GM12864 (cell line): ENCODE measurements at regions not wholly inside any gene's neighbourhood (a gene's known extent, or its start where the extent isn't known, plus 50 kb on each side); places are given as distances from the start of the nearest gene placed in this dataset.
A peak's percentile ranks its signal among the peaks of the same experiment; 100 is the strongest.
"Not testable (repeated sequence)": the region's sequence is repeated elsewhere in the genome, so short reads cannot be mapped to it uniquely, and the experiment has no call there.

Source experiments
- DNase-seq: peaks from one replicate; pipeline ENCODE4 v3.0.0-alpha.2; 2011; ENCODE audit warnings: low read depth
- H3K4me3 ChIP-seq: 2 replicates; pipeline ENCODE4 v1.5.1; 2011; ENCODE audit warnings: mild to moderate bottlenecking, low read depth, low read length, control low read depth
- CTCF ChIP-seq: IDR thresholded peaks from 2 replicates; pipeline ENCODE4 v1.5.1; 2011; ENCODE audit warnings: low read depth, mild to moderate bottlenecking, moderate library complexity, low read length, control low read depth, inconsistent platforms; ENCODE audit errors: missing control alignments

GRCh38 chr6:3913958-3914337, 64.8 kb downstream of the FAM50B start:
- no peak for TF ChIP-seq CTCF
- no peak overlapping the region for H3K4me3 ChIP-seq
- DNase-seq, result no peak

- peak; percentile 2 for DNase-seq
These were observed 66.1 kb downstream of the FAM50B start for GRCh38 chr6:3915076-3915791.

DNA sequence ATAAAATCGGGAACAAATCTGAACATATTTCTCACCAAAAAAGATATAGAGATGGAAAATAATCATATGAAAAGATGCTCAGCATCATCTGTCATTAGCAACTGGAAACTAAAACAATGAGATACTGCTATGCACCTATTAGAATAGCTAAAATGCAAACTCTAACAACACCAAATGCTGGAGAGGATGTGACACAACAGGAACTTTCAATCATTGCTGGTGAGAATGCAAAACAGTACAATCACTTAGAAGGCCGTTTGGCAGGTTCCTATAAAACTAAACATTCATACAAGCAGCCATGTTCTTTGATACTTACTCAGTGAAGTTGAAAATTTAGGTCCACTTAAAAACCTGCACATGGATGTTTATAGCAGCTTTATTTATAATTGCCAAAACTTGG, 67.0 kb downstream of the FAM50B start:
- DNase-seq, result no peak
- H3K4me3 ChIP-seq, result no peak overlapping the region
- no peak for TF ChIP-seq CTCF

More at GRCh38 chr6:3915076-3915791, 66.1 kb downstream of the FAM50B start:
- H3K4me3 ChIP-seq, result no peak overlapping the region
- TF ChIP-seq CTCF, result no peak

DNA sequence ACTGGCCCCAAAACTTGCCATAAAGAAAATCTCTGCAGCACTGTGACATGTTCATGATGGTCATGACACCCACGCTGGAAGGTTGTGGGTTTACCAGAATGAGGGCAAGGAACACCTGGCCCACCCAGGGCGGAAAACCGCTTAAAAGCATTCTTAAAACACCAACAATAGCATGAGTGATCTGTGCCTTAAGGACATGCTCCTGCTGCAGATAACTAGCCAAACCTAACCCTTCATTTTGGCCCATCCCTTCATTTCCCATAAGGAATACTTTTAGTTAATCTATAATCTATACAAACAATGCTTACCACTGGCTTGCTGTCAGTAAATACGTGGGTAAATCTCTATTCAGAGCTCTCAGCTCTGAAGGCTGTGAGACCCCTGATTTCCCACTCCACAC, 67.6 kb downstream of the FAM50B start:
- DNase-seq, H3K4me3 ChIP-seq: not testable (repeated sequence)

- H3K4me3 ChIP-seq, result no peak overlapping the region
- no peak for DNase-seq
- TF ChIP-seq CTCF, result no peak
These were observed 69.3 kb downstream of the FAM50B start for GRCh38 chr6:3918469-3918868.

DNA sequence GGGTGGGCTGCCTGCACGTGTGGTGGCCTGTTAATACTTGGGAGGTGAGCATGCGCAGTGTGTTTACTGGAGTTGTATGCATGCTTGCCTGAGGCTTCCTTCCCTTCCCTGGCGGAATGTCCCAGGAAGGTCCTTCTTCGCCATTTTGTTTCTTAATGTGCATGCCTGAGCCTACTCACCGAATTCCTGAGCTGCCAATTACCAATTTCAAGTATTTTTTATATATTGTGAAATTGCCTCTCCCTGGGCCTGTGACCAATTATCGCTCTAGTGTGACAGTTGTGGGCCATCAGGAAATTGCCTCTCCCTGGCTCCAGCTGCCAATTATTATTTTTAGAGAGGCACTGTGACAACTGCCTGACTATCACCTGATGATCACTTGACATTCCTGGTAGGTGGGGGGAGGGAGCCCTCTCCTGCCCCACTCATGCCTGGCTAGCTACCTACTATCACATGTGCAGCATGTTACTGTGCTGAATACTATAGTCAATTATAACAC, 70.0 kb downstream of the FAM50B start:
- no peak for DNase-seq
- no peak overlapping the region for H3K4me3 ChIP-seq
- TF ChIP-seq CTCF, result no peak

- TF ChIP-seq CTCF, result no peak
- DNase-seq, result no peak
These were observed 70.7 kb downstream of the FAM50B start for GRCh38 chr6:3919849-3920248.

More at GRCh38 chr6:3919849-3920248, 70.7 kb downstream of the FAM50B start:
- no peak overlapping the region for H3K4me3 ChIP-seq
